ENCODE measurements at regions not wholly inside any gene's neighbourhood (a gene's known extent, or its start where the extent isn't known, plus 50 kb on each side); places are given as distances from the start of the nearest gene placed in this dataset.

DNA sequence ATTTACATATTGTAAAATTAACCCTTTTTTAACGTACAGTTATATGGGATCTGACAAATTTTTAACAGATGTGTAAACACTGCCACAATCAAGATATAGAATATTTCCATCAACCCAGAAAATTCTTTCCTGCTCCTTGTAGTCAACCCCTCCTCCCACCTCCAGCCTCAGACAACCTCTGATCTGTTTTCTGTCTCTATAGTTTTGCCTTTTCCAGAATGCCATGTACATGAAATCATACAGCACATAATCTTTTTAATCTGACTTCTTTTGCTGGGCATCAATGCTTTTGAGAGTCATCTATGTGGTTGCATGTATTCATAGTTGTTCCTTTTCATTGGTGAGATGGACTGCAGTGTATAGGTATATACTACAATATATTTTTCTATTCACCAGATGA is 153.0 kb downstream of the SMAD6 start:
- TF ChIP-seq, protein P1, sequence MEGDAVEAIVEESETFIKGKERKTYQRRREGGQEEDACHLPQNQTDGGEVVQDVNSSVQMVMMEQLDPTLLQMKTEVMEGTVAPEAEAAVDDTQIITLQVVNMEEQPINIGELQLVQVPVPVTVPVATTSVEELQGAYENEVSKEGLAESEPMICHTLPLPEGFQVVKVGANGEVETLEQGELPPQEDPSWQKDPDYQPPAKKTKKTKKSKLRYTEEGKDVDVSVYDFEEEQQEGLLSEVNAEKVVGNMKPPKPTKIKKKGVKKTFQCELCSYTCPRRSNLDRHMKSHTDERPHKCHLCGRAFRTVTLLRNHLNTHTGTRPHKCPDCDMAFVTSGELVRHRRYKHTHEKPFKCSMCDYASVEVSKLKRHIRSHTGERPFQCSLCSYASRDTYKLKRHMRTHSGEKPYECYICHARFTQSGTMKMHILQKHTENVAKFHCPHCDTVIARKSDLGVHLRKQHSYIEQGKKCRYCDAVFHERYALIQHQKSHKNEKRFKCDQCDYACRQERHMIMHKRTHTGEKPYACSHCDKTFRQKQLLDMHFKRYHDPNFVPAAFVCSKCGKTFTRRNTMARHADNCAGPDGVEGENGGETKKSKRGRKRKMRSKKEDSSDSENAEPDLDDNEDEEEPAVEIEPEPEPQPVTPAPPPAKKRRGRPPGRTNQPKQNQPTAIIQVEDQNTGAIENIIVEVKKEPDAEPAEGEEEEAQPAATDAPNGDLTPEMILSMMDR (conservative IDR thresholded peaks at IDR 0.05; ENCODE audit: low read depth, low read length): no peak
- TF ChIP-seq RCOR1 (IDR thresholded peaks at IDR 0.05; ENCODE audit: insufficient replicate concordance, low read length): no peak
- no peak for TF ChIP-seq POLR2A (IDR thresholded peaks at IDR 0.05; ENCODE audit: low read depth, low read length)
- TF ChIP-seq, protein P2, sequence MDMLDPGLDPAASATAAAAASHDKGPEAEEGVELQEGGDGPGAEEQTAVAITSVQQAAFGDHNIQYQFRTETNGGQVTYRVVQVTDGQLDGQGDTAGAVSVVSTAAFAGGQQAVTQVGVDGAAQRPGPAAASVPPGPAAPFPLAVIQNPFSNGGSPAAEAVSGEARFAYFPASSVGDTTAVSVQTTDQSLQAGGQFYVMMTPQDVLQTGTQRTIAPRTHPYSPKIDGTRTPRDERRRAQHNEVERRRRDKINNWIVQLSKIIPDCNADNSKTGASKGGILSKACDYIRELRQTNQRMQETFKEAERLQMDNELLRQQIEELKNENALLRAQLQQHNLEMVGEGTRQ (IDR thresholded peaks at IDR 0.05; ENCODE audit: low read depth, low read length): no peak
